AG09309 (cell line): ENCODE measurements at regions not wholly inside any gene's neighbourhood (a gene's known extent, or its start where the extent isn't known, plus 50 kb on each side); places are given as distances from the start of the nearest gene placed in this dataset.
"Not testable (repeated sequence)": the region's sequence is repeated elsewhere in the genome, so short reads cannot be mapped to it uniquely, and the experiment has no call there.

Source experiments
- DNase-seq: peaks from one replicate; pipeline ENCODE4 v3.0.0-alpha.2; 2010; ENCODE audit warnings: low read depth
- H3K4me3 ChIP-seq: 2 replicates; pipeline ENCODE4 v1.5.1; 2011; ENCODE audit warnings: mild to moderate bottlenecking, low read depth, low read length, moderate library complexity; ENCODE audit not compliant: control insufficient read depth
- TF ChIP-seq, protein P1 (sequence below): IDR thresholded peaks from 2 replicates; pipeline ENCODE4 v1.5.1; 2011; ENCODE audit warnings: mild to moderate bottlenecking, low read depth, low read length, inconsistent platforms; ENCODE audit not compliant: insufficient read depth, control insufficient read depth; ENCODE audit errors: missing control alignments

DNA sequence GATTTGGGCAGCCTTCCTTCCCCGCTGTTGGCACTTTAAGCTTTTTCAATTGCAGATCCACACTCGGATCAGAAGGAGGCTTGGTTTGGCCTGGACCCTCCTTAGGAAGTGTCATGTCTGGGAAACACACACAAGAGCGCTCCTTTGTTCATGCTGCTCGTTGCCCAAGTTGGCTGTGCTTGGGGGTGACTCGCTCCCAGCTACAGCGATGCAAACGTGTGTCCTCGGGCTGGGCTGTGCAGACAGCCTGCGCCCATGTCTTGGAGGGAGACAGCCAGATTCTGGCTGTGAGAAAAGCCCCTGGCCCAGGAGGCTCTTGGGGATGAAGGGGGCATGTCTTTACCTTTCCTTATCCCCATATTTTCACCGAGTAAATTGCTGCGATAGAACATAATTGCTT, 665.6 kb upstream of the EEF2KMT start:
- H3K4me3 ChIP-seq, result no peak overlapping the region
- TF ChIP-seq, protein P1, sequence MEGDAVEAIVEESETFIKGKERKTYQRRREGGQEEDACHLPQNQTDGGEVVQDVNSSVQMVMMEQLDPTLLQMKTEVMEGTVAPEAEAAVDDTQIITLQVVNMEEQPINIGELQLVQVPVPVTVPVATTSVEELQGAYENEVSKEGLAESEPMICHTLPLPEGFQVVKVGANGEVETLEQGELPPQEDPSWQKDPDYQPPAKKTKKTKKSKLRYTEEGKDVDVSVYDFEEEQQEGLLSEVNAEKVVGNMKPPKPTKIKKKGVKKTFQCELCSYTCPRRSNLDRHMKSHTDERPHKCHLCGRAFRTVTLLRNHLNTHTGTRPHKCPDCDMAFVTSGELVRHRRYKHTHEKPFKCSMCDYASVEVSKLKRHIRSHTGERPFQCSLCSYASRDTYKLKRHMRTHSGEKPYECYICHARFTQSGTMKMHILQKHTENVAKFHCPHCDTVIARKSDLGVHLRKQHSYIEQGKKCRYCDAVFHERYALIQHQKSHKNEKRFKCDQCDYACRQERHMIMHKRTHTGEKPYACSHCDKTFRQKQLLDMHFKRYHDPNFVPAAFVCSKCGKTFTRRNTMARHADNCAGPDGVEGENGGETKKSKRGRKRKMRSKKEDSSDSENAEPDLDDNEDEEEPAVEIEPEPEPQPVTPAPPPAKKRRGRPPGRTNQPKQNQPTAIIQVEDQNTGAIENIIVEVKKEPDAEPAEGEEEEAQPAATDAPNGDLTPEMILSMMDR, result no peak
- no peak for DNase-seq

DNA sequence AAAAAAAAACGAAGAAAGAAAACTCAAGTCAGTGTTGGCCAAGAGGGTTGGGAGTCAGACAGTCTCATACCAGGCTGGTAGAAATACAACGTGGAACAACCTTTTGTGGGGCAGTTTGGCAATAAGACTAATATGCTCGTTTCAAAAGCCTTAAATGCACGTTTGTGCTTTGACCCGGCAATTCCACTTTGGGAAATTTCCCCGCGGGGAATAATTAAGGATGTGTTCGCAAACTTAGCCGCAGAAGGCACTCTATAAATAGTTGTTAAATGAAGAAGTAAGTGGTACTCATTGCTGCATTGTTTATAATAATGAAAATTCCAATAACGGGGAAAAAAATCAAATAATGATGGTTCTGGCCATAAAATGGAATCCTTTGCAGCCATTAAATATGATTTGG, 664.8 kb upstream of the EEF2KMT start:
- TF ChIP-seq, protein P1, result no peak
- no peak for DNase-seq

DNA sequence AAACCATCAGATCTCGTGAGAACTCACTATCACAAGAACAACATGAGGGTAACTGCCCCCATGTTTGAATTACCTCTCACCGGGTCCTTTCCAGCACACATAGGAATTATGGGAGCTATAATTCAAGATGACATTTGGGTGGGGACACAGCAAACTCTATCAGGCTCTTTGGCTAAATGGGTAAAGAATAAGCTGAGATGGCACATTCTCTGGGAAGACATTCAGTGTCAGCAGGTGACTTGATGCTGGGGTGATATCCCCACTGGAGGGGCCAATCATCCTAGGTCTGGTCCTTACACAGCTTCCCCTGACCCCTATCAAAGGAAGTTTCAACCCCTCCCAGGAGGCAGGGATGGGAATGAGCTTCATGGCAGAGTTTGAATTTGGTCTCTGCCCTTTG, 664.0 kb upstream of the EEF2KMT start:
- no peak for DNase-seq
- H3K4me3 ChIP-seq, result no peak overlapping the region
- TF ChIP-seq, protein P1, result no peak

More for the DNA sequence above, 664.8 kb upstream of the EEF2KMT start:
- H3K4me3 ChIP-seq, result no peak overlapping the region

DNA sequence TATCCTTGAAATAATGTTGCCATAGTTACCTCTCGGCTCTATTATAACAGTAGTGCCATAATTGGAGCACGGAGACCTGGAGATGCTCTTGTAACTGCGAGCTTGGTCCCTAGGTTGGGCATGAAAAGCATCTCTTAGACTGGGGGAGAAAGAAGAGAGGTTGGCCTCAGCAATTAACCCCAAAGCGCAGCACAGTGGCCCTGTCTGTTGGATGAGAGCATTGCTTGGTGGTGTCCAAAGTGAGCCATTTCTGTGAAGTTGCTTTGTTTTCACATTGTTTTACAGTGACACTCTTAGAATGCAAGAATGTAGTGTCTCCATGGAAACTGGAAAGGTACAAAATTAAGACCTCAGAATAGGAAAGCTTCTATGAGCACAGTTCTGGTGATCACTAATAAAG, 660.7 kb upstream of the EEF2KMT start:
- no peak overlapping the region for H3K4me3 ChIP-seq
- DNase-seq, result no peak
- TF ChIP-seq, protein P1, result no peak

DNA sequence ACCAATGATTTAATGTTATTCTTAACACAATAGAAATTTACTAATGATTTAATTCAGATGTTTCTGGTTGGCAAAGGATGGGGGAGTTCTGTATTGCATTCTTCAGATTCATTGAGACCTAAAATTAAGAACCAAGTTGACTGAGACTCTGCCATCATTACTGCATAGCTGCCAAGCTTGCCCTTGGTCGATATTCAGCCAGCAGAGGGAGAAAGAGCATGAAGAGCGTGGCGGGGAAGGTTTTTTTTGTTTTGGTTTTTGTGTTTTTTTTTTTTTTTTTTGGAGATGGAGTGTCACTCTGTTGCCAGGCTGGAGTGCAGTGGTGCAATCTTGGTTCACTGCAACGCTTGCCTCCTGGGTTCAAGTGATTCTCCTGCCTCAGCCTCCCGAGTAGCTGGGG, 659.4 kb upstream of the EEF2KMT start:
- no peak overlapping the region for H3K4me3 ChIP-seq
- no peak for DNase-seq
- TF ChIP-seq, protein P1, result no peak

DNA sequence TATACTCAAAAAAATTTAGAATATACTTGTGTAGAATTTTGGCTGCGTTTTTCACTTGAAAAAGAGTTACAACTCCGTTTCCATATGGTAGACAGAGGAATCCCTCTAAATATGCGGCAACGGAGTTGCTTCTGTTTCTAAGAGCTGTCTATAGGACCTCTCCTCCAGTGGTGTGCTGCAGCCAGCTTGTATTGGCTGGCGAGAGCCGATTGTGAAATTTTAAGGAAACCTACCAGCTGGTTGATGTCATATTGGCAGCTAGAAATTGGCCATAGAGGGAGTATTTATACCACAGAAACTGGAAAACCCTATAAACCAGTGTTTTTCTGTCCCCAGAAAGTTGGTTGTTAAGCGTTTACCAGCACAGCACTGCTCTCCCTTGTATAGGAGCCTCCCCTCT, 655.8 kb upstream of the EEF2KMT start:
- no peak overlapping the region for H3K4me3 ChIP-seq
- no peak for DNase-seq
- TF ChIP-seq, protein P1, result no peak

DNA sequence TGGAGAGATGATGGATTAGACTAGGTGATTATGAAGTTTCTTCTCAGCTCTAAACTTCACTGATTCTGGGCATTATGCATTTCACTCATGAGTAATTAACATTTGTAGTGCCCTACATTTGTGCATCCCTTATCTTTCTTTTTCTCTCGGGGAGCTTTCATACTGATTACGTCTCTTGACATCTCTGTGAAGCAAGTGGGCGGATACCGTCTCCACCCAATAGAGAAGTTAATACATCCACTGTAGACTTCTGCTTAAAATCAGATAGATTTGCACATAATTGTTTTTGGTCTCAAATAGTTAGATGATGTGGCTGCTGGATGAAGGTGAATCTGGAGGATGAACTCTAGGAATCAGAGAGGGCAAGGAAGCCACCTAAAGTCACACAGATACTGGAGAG, 653.6 kb upstream of the EEF2KMT start:
- no peak for DNase-seq

DNA sequence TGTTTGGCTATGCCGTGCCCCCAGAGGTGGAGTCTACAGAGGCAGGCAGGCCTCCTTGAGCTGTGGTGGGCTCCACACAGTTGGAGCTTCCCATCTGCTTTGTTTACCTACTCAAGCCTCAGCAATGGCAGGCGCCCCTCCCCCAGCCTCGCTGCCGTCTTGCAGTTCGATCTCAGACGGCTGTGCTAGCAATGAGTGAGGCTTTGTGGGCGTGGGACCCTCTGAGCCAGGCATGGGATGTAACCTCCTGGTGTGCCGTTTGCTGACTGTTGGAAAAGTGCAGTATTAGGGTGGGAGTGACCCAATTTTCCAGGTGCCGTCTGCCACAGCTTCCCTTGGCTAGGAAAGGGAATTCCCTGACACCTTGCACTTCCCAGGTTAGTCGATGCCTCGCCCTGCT, 652.8 kb upstream of the EEF2KMT start:
- not testable (repeated sequence) for H3K4me3 ChIP-seq, DNase-seq

More for the DNA sequence above, 653.6 kb upstream of the EEF2KMT start:
- TF ChIP-seq, protein P1, result no peak
- no peak overlapping the region for H3K4me3 ChIP-seq
